Progenitor cell of endocrine pancreas (in vitro differentiated cells): ENCODE measurements at regions not wholly inside any gene's neighbourhood (a gene's known extent, or its start where the extent isn't known, plus 50 kb on each side); places are given as distances from the start of the nearest gene placed in this dataset.

Experiments used
- DNase-seq: peaks from one replicate; pipeline ENCODE4 v3.0.0; 2021; ENCODE audit warnings: low spot score; ENCODE audit not compliant: unreplicated experiment
- H3K27ac Mint-ChIP-seq: 2 replicates; pipeline ENCODE4 v1.8.0; 2021; ENCODE audit warnings: mild to moderate bottlenecking, moderate library complexity, mixed read lengths
- H3K27me3 Mint-ChIP-seq: 2 replicates; pipeline ENCODE4 v1.8.0; 2021; ENCODE audit warnings: mixed read lengths
- H3K36me3 Mint-ChIP-seq: 2 replicates; pipeline ENCODE4 v1.8.0; 2022; ENCODE audit warnings: mixed read lengths; ENCODE audit not compliant: insufficient read depth
- H3K4me1 Mint-ChIP-seq: 2 replicates; pipeline ENCODE4 v1.8.0; 2021; ENCODE audit warnings: low read depth, mixed read lengths
- H3K4me3 Mint-ChIP-seq: 2 replicates; pipeline ENCODE4 v1.8.0; 2021; ENCODE audit warnings: low read depth, mild to moderate bottlenecking, moderate library complexity, mixed read lengths
- H3K9me3 Mint-ChIP-seq: 2 replicates; pipeline ENCODE4 v1.8.0; 2021; ENCODE audit warnings: low read depth, mixed read lengths
- CTCF ChIP-seq: fragments of 200-600 bp; sonication (generic); IDR thresholded peaks from one replicate; pipeline ENCODE4 v1.5.0; 2021; ENCODE audit warnings: antibody characterized with exemption, mild to moderate bottlenecking; ENCODE audit not compliant: unreplicated experiment

GRCh38 chr12:42701084-42701483, 111.5 kb upstream of the PRICKLE1 start:
- no peaks in the 10 kb centered on the region for H3K27me3 Mint-ChIP-seq

DNA sequence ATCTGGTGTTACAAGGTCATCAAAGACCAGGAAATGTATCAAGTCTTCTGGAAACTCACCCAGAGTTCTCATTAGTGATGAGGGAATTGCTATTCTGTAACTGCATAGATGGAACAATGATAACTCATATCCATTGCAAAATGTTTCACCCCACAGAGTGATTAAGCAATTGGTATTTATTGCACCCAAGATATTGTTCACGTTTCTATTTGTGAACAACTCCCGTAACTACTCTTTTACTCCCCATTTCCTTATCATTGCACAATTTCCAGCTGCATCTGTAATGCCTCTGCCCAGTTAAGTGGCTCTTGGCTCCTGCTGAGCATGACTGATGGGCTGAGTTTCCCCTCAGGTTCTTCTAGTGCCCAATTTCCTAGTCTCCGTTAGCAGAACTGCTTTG, 108.7 kb upstream of the PRICKLE1 start:
- Mint-ChIP-seq H3K4me3 (no peak overlapping the region), H3K36me3 (no peaks in the 10 kb centered on the region), H3K27ac (no peak overlapping the region), H3K9me3 (peaks cover 3% of the 10 kb centered on the region), H3K4me1 (peaks cover 5% of the 10 kb centered on the region), H3K27me3 (no peaks in the 10 kb centered on the region)
- TF ChIP-seq CTCF, result no peak
- no peak for DNase-seq

More at GRCh38 chr12:42701084-42701483, 111.5 kb upstream of the PRICKLE1 start:
- Mint-ChIP-seq H3K9me3 (no peaks in the 10 kb centered on the region), H3K36me3 (no peaks in the 10 kb centered on the region), H3K4me3 (no peak overlapping the region), H3K27ac (no peak overlapping the region), H3K4me1 (peaks cover 5% of the 10 kb centered on the region)
- TF ChIP-seq CTCF, result no peak
- no peak for DNase-seq

DNA sequence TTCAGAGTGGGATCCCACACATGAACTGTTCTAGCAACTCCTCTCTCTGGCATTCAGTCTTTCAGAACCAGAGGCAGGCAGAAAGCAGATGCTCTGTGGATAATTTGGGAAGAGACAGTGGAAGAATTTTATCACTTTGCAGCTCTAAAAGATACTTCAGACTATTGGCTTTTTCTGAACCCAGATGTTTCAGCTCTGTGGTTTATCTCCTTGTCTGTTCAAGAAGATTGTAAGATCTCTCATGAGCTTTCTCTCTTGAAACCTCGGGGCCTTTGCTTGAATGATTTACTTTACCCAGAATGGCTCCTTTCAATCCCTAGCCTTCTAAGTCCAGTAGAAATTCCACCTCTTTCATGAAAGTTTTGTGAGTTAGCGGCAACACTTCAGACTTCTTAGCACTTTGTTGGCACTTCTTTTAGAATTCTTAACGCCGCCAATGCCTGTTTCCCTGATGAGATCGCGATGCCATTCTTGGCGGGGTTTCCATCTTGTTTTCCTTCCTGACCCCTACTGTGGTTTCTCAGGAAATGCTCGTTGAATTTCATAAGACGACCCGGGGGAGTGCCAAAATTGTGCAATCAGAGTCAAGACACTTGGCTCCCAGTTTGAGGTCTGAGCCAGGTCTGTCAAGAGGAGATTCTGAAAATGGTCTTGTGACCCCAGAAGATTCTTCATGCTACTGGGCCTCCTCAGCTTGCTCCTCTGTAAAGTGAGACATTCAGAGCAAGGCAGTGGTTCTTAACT, 107.0 kb upstream of the PRICKLE1 start:
- Mint-ChIP-seq H3K27ac (no peak overlapping the region), H3K9me3 (peaks cover 3% of the 10 kb centered on the region), H3K4me3 (no peak overlapping the region), H3K36me3 (no peaks in the 10 kb centered on the region), H3K27me3 (no peaks in the 10 kb centered on the region), H3K4me1 (peaks cover 5% of the 10 kb centered on the region)
- no peak for DNase-seq
- no peak for TF ChIP-seq CTCF

GRCh38 chr12:42695490-42695995, 106.0 kb upstream of the PRICKLE1 start:
- H3K27me3 Mint-ChIP-seq, result no peaks in the 10 kb centered on the region
- H3K36me3 Mint-ChIP-seq, result no peaks in the 10 kb centered on the region
- H3K9me3 Mint-ChIP-seq, result peaks cover 8% of the 10 kb centered on the region
- peaks cover 3% of the 10 kb centered on the region for H3K4me1 Mint-ChIP-seq
- H3K4me3 Mint-ChIP-seq, result no peak overlapping the region
- DNase-seq, result no peak
- TF ChIP-seq CTCF, result no peak
- H3K27ac Mint-ChIP-seq, result no peak overlapping the region

DNA sequence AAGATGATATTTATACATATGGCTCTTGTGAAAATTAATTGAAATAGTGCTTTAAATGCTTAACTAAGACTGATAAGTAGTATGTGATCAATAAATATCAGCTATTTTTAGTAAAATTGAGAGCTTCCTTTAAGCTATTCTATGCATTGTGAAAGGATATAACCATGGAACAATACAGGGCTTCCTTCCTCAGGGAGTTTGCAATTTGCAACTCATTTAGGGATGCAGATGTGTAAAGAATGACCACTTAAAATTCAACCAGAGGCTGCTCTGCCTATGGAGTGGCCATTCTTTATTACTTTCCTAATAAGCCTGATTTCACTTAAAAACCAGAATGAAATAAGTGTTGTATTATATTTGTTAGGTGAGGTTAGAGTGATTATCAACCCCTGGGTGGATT, 103.2 kb upstream of the PRICKLE1 start:
- peaks cover 3% of the 10 kb centered on the region for H3K4me1 Mint-ChIP-seq
- TF ChIP-seq CTCF, result no peak
- no peaks in the 10 kb centered on the region for H3K27me3 Mint-ChIP-seq
- H3K27ac Mint-ChIP-seq, result no peak overlapping the region
- H3K36me3 Mint-ChIP-seq, result no peaks in the 10 kb centered on the region
- H3K4me3 Mint-ChIP-seq, result no peak overlapping the region
- peaks cover 10% of the 10 kb centered on the region for H3K9me3 Mint-ChIP-seq
- DNase-seq, result no peak
